MM.1S (cell line): ENCODE measurements at regions not wholly inside any gene's neighbourhood (a gene's known extent, or its start where the extent isn't known, plus 50 kb on each side); places are given as distances from the start of the nearest gene placed in this dataset.

Experiments used
- DNase-seq: peaks from one replicate; pipeline ENCODE4 v3.0.0-alpha.2; 2015
- H2AFZ ChIP-seq: fragments of 300-600 bp; sonication (generic); 2 replicates; pipeline ENCODE4 v1.6.0; 2016; ENCODE audit warnings: antibody characterized with exemption, low read length
- H3F3A ChIP-seq: fragments of 300-600 bp; sonication (generic); 2 replicates; pipeline ENCODE4 v1.6.1; 2016; ENCODE audit warnings: mild to moderate bottlenecking, antibody characterized with exemption, low read length, moderate library complexity, mixed read lengths; ENCODE audit not compliant: insufficient read depth
- H3K27ac ChIP-seq: fragments of 300-600 bp; sonication (generic); 2 replicates; pipeline ENCODE4 v1.5.1; 2016; ENCODE audit warnings: mild to moderate bottlenecking, low read length
- H3K27me3 ChIP-seq: fragments of 300-600 bp; sonication (generic); replicated peaks from 2 replicates; pipeline ENCODE4 v1.6.0; 2016; ENCODE audit warnings: low read length; ENCODE audit not compliant: insufficient read depth
- H3K36me3 ChIP-seq: fragments of 300-600 bp; sonication (generic); replicated peaks from 2 replicates; pipeline ENCODE4 v1.6.1; 2016; ENCODE audit warnings: mild to moderate bottlenecking, low read length, mixed read lengths; ENCODE audit not compliant: insufficient read depth
- H3K4me1 ChIP-seq: fragments of 300-600 bp; sonication (generic); 2 replicates; pipeline ENCODE4 v1.6.1; 2016; ENCODE audit warnings: low read length, mixed read lengths
- H3K4me2 ChIP-seq: fragments of 300-600 bp; sonication (generic); 2 replicates; pipeline ENCODE4 v1.6.0; 2016; ENCODE audit warnings: low read depth, low read length
- H3K4me3 ChIP-seq: fragments of 300-600 bp; sonication (generic); 2 replicates; pipeline ENCODE4 v1.5.1; 2016; ENCODE audit warnings: low read length, mixed read lengths
- H3K79me2 ChIP-seq: fragments of 300-600 bp; sonication (generic); 2 replicates; pipeline ENCODE4 v1.6.1; 2016; ENCODE audit warnings: mixed run types, low read length, mixed read lengths
- H3K9ac ChIP-seq: fragments of 300-600 bp; sonication (generic); 2 replicates; pipeline ENCODE4 v1.6.1; 2016; ENCODE audit warnings: low read length, mixed read lengths
- H3K9me2 ChIP-seq: fragments of 300-600 bp; sonication (generic); replicated peaks from 2 replicates; pipeline ENCODE4 v1.6.1; 2016; ENCODE audit warnings: mild to moderate bottlenecking, low read length, mixed read lengths; ENCODE audit not compliant: insufficient read depth
- H3K9me3 ChIP-seq: fragments of 300-600 bp; sonication (generic); replicated peaks from 2 replicates; pipeline ENCODE4 v1.6.1; 2016; ENCODE audit warnings: mild to moderate bottlenecking, low read length, mixed read lengths; ENCODE audit not compliant: insufficient read depth
- H4K20me1 ChIP-seq: fragments of 300-600 bp; sonication (generic); 2 replicates; pipeline ENCODE4 v1.6.1; 2016; ENCODE audit warnings: mild to moderate bottlenecking, low read length, moderate library complexity, mixed read lengths; ENCODE audit not compliant: insufficient read depth
- CTCF ChIP-seq: fragments of 300-600 bp; sonication (generic); IDR thresholded peaks from 2 replicates; pipeline ENCODE4 v1.5.1; 2016; ENCODE audit warnings: antibody characterized with exemption, low read length, mixed read lengths
- EZH2 ChIP-seq: fragments of 300-600 bp; sonication (generic); optimal IDR thresholded peaks from 2 replicates; pipeline ENCODE3; 2017; ENCODE audit warnings: low read depth, mild to moderate bottlenecking, antibody characterized with exemption, low read length, mixed read lengths
- EZH2phosphoT487 ChIP-seq: fragments of 300-600 bp; sonication (generic); IDR thresholded peaks from 2 replicates; pipeline ENCODE4 v1.6.1; 2018; ENCODE audit warnings: antibody characterized with exemption, low read length

- Histone ChIP-seq H2AFZ (no peak overlapping the region), H3K4me3 (no peak overlapping the region), H3K36me3 (no peaks in the 10 kb centered on the region), H3K9me2 (no peaks in the 10 kb centered on the region), H3K9ac (no peak overlapping the region), H3K27me3 (no peaks in the 10 kb centered on the region), H3K4me1 (no peaks in the 10 kb centered on the region), H3F3A (no peaks in the 10 kb centered on the region), H3K9me3 (no peaks in the 10 kb centered on the region), H3K27ac (no peak overlapping the region), H3K4me2 (no peak overlapping the region), H3K79me2 (peaks cover 4% of the 10 kb centered on the region; the same call in 1 of the 2 replicates), H4K20me1 (no peaks in the 10 kb centered on the region)
- DNase-seq: no peak
- no peak for TF ChIP-seq EZH2phosphoT487
- no peak for TF ChIP-seq EZH2
- TF ChIP-seq CTCF: no peak
These were observed 755.3 kb downstream of the UQCRFS1 start for GRCh38 chr19:28457620-28458019.

GRCh38 chr19:28456708-28457320 lies 756.1 kb downstream of the UQCRFS1 start:
- TF ChIP-seq CTCF: no peak
- no peak for TF ChIP-seq EZH2
- TF ChIP-seq EZH2phosphoT487: no peak
- no peaks in the 10 kb centered on the region for H3K9me3 ChIP-seq
- DNase-seq: no peak
- peaks cover 2% of the 10 kb centered on the region; the same call in 1 of the 2 replicates for H3K79me2 ChIP-seq
- no peaks in the 10 kb centered on the region for H3K9me2 ChIP-seq
- no peak overlapping the region for H3K9ac ChIP-seq
- H2AFZ ChIP-seq: no peak overlapping the region
- H3K4me1 ChIP-seq: no peaks in the 10 kb centered on the region
- H4K20me1 ChIP-seq: no peaks in the 10 kb centered on the region
- H3K4me2 ChIP-seq: no peak overlapping the region
- no peak overlapping the region for H3K4me3 ChIP-seq
- H3F3A ChIP-seq: no peaks in the 10 kb centered on the region
- H3K27ac ChIP-seq: no peak overlapping the region
- no peaks in the 10 kb centered on the region for H3K36me3 ChIP-seq
- H3K27me3 ChIP-seq: no peaks in the 10 kb centered on the region

- H3K9me3 ChIP-seq: no peaks in the 10 kb centered on the region
- no peak overlapping the region for H3K4me2 ChIP-seq
- no peak overlapping the region for H2AFZ ChIP-seq
- no peaks in the 10 kb centered on the region for H3K79me2 ChIP-seq
- no peak overlapping the region for H3K9ac ChIP-seq
- H3K27ac ChIP-seq: no peak overlapping the region
- H3K4me3 ChIP-seq: no peak overlapping the region
- no peaks in the 10 kb centered on the region for H3K9me2 ChIP-seq
- no peaks in the 10 kb centered on the region for H4K20me1 ChIP-seq
- no peaks in the 10 kb centered on the region for H3F3A ChIP-seq
- TF ChIP-seq EZH2phosphoT487 (no peak), EZH2 (no peak), CTCF (no peak)
- DNase-seq: no peak
- no peaks in the 10 kb centered on the region for H3K36me3 ChIP-seq
- H3K27me3 ChIP-seq: no peaks in the 10 kb centered on the region
- H3K4me1 ChIP-seq: no peaks in the 10 kb centered on the region
These were observed 756.7 kb downstream of the UQCRFS1 start for GRCh38 chr19:28456252-28456651.
